AG10803 (cell line): ENCODE measurements at regions not wholly inside any gene's neighbourhood (a gene's known extent, or its start where the extent isn't known, plus 50 kb on each side); places are given as distances from the start of the nearest gene placed in this dataset.

Source experiments
- DNase-seq: peaks from one replicate; pipeline ENCODE4 v3.0.0; 2010; ENCODE audit warnings: low read depth
- H3K4me3 ChIP-seq: 2 replicates; pipeline ENCODE4 v1.5.1; 2011; ENCODE audit warnings: mild to moderate bottlenecking, low read length, control low read depth
- CTCF ChIP-seq: conservative IDR thresholded peaks from 2 replicates; pipeline ENCODE4 v1.5.1; 2011; ENCODE audit warnings: mild to moderate bottlenecking, low read length, control low read depth, inconsistent platforms

GRCh38 chr6:169923468-169924464 is 172.3 kb downstream of the ERMARD start:
- no peak for TF ChIP-seq CTCF
- no peak overlapping the region for H3K4me3 ChIP-seq
- no peak for DNase-seq

DNA sequence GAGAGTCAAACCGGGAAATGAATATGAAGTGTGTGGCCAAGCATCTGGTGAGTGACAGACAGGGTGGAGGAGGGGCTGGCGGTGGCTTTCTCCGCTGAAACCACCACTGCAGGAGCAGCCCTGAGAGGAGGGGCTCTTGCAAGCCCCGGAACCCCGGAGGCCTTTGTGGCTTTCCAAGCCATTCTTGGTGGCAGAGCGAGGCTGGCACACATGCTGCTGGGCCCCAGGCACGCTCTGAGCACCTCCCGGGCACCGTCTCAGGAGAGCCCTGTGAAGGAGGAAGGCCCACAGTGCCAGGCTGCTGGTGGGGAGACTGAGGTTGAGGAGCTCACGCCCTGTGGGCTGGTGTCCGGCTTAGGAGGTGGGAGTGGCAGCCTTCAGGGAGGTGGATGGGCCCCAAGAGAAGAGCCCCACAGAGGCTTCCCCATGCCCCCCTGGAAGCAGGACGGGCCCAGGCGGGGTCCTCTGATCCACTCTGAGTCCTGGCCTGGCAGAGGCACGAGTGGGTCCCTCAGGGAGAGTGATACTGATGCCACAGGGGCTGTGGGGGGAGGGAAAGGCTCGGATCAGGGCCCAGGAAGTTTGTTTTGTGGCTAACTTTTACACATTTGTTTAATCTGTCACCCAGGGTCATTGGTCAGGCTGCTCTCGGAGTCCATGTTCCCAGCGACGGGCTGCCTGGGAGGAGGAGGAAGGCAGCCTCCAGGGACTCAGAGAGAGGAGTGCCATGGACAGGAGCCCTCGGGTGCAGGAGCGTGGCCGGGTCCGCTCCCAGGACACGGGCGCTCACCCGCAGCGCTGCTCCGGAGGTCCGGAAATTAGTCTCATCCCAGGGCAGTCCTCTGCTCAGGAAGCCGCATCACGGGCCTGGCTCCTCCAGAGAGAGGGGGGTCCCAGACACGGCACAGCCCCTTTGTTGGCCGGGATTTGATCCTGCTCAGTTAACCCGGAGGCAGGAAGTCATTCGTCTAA is 170.7 kb downstream of the ERMARD start:
- no peak overlapping the region for H3K4me3 ChIP-seq

GRCh38 chr6:169921217-169921616 is 169.8 kb downstream of the ERMARD start:
- H3K4me3 ChIP-seq = no peak overlapping the region
- no peak for DNase-seq
- TF ChIP-seq CTCF = no peak

More for the DNA sequence above, 170.7 kb downstream of the ERMARD start:
- no peak for DNase-seq
- TF ChIP-seq CTCF = no peak

DNA sequence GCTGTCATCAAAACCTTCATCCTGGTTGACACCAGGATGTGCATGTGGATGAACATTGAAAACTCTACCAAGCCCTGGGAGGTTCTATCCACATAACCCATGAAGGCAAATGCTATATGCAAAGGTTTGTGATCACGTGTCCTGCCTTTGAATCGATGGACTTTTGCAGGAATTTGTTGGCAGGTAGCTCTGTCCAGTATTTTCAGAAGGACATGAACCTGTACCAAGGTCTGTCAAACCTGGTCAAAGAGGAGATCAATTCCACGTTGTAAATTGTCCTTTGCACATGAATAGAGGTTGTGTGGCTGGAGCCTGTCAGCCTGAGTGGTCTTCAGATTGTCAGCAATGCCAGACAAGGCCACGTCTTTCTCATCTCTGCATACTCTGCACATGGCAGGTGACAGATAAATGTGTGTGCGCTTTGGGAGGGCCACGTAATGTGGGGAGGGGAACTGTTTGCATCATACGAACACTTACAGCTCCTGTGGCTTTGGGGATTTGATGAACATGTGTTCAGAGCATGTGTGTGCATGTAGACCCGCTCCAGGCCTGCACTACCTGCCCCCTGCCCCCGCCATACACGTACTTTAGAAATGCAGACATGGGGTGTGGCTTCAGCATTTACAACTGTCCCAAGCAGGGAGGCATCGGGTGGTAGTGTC is 169.1 kb downstream of the ERMARD start:
- no peak for TF ChIP-seq CTCF
- no peak for DNase-seq
- no peak overlapping the region for H3K4me3 ChIP-seq

GRCh38 chr6:169918954-169919549 is 167.6 kb downstream of the ERMARD start:
- TF ChIP-seq CTCF = no peak
- no peak for DNase-seq
- H3K4me3 ChIP-seq = no peak overlapping the region

DNA sequence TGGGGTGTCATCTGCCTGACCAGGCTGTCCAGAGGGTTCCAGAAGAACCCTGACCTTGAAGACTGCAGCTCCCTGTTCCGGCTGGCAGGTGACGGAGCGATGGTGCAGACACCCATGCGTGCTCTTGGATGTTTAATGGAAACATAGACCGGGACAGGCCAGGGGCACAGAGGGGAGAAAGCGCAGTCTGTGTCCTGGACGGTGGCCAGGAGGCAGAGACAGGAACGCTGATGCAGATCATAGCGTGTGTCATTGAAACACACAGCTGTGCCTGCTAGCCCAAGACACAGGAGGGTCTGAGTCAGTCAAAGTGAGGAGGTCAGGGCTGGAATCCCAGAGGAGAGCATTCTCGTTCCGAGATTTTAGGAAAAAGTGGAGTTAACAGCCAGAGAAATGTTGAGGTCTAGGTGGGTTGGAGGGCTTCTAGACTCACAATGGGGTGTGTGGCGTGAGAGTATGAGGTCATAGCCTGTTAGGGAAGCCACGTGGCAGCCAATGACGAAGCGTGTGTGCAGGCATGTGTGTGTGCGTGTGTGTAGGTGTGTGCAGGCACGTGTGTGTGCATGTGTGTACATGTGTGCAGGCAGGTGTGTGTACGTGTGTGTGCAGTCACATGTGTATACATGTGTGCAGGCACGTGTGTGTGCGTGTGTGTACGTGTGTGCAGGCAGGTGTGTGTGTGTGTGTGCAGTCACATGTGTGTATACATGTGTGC is 167.0 kb downstream of the ERMARD start:
- TF ChIP-seq CTCF = no peak
- DNase-seq = no peak
- H3K4me3 ChIP-seq = no peak overlapping the region
